ENCODE measurements at regions not wholly inside any gene's neighbourhood (a gene's known extent, or its start where the extent isn't known, plus 50 kb on each side); places are given as distances from the start of the nearest gene placed in this dataset.

- TF ChIP-seq, protein P1, sequence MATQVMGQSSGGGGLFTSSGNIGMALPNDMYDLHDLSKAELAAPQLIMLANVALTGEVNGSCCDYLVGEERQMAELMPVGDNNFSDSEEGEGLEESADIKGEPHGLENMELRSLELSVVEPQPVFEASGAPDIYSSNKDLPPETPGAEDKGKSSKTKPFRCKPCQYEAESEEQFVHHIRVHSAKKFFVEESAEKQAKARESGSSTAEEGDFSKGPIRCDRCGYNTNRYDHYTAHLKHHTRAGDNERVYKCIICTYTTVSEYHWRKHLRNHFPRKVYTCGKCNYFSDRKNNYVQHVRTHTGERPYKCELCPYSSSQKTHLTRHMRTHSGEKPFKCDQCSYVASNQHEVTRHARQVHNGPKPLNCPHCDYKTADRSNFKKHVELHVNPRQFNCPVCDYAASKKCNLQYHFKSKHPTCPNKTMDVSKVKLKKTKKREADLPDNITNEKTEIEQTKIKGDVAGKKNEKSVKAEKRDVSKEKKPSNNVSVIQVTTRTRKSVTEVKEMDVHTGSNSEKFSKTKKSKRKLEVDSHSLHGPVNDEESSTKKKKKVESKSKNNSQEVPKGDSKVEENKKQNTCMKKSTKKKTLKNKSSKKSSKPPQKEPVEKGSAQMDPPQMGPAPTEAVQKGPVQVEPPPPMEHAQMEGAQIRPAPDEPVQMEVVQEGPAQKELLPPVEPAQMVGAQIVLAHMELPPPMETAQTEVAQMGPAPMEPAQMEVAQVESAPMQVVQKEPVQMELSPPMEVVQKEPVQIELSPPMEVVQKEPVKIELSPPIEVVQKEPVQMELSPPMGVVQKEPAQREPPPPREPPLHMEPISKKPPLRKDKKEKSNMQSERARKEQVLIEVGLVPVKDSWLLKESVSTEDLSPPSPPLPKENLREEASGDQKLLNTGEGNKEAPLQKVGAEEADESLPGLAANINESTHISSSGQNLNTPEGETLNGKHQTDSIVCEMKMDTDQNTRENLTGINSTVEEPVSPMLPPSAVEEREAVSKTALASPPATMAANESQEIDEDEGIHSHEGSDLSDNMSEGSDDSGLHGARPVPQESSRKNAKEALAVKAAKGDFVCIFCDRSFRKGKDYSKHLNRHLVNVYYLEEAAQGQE (tag by site-specific recombination; IDR thresholded peaks at IDR 0.05), result no peak
- TF ChIP-seq, protein P2, sequence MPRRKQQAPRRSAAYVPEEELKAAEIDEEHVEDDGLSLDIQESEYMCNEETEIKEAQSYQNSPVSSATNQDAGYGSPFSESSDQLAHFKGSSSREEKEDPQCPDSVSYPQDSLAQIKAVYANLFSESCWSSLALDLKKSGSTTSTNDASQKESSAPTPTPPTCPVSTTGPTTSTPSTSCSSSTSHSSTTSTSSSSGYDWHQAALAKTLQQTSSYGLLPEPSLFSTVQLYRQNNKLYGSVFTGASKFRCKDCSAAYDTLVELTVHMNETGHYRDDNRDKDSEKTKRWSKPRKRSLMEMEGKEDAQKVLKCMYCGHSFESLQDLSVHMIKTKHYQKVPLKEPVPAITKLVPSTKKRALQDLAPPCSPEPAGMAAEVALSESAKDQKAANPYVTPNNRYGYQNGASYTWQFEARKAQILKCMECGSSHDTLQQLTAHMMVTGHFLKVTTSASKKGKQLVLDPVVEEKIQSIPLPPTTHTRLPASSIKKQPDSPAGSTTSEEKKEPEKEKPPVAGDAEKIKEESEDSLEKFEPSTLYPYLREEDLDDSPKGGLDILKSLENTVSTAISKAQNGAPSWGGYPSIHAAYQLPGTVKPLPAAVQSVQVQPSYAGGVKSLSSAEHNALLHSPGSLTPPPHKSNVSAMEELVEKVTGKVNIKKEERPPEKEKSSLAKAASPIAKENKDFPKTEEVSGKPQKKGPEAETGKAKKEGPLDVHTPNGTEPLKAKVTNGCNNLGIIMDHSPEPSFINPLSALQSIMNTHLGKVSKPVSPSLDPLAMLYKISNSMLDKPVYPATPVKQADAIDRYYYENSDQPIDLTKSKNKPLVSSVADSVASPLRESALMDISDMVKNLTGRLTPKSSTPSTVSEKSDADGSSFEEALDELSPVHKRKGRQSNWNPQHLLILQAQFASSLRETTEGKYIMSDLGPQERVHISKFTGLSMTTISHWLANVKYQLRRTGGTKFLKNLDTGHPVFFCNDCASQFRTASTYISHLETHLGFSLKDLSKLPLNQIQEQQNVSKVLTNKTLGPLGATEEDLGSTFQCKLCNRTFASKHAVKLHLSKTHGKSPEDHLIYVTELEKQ (tag by site-specific recombination; IDR thresholded peaks at IDR 0.05; ENCODE audit: borderline replicate concordance), result no peak
- TF ChIP-seq TCF7L2 (IDR thresholded peaks at IDR 0.05; ENCODE audit: borderline replicate concordance, low read depth, low read length) (no peak), PRDM4 (tag by site-specific recombination; IDR thresholded peaks at IDR 0.05) (no peak), HOXA7 (CRISPR knock-in tag; IDR thresholded peaks at IDR 0.05; ENCODE audit: borderline replicate concordance) (no peak), ZNF768 (tag by site-specific recombination; IDR thresholded peaks at IDR 0.05) (no peak), ZSCAN30 (tag by site-specific recombination; IDR thresholded peaks at IDR 0.05) (no peak), ZNF596 (tag by site-specific recombination; IDR thresholded peaks at IDR 0.05) (no peak), ZNF335 (tag by site-specific recombination; conservative IDR thresholded peaks at IDR 0.05) (no peak), YY1 (tag by site-specific recombination; IDR thresholded peaks at IDR 0.05) (no peak), ZNF112 (tag by site-specific recombination; IDR thresholded peaks at IDR 0.05) (no peak), CTCF (tag by site-specific recombination; IDR thresholded peaks at IDR 0.05) (no peak)
Measured at GRCh38 chr13:22219709-22220108, 548.8 kb downstream of the FGF9 start.
